NCI-H69 (cell line): ENCODE measurements at regions not wholly inside any gene's neighbourhood (a gene's known extent, or its start where the extent isn't known, plus 50 kb on each side); places are given as distances from the start of the nearest gene placed in this dataset.
"Not testable (repeated sequence)": the region's sequence is repeated elsewhere in the genome, so short reads cannot be mapped to it uniquely, and the experiment has no call there.

Source experiments
- DNase-seq: peaks from one replicate; lab custom pipeline; 2025; lab: John Stamatoyannopoulos, UW

GRCh38 chr5:21340233-21340632 is 1352.2 kb upstream of the CDH18 start:
- DNase-seq = peak; percentile 74

- peak; percentile 36 for DNase-seq
These were observed 1348.5 kb upstream of the CDH18 start for GRCh38 chr5:21336478-21336877.

- DNase-seq = not testable (repeated sequence)
These were observed 1327.4 kb upstream of the CDH18 start for GRCh38 chr5:21315376-21315775.

GRCh38 chr5:21301205-21301604 is 1313.2 kb upstream of the CDH18 start:
- DNase-seq = not testable (repeated sequence)

- DNase-seq = peak; percentile 58
These were observed 1286.4 kb upstream of the CDH18 start for GRCh38 chr5:21274361-21274760.

GRCh38 chr5:21263361-21263760 is 1275.4 kb upstream of the CDH18 start:
- no peak for DNase-seq

GRCh38 chr5:21254161-21254560 is 1266.2 kb upstream of the CDH18 start:
- peak; percentile 82 for DNase-seq

GRCh38 chr5:21244982-21245381 is 1257.0 kb upstream of the CDH18 start:
- no peak for DNase-seq

- DNase-seq = no peak
These were observed 1250.8 kb upstream of the CDH18 start for GRCh38 chr5:21238786-21239185.

GRCh38 chr5:21237461-21237860 is 1249.5 kb upstream of the CDH18 start:
- DNase-seq = peak; percentile 96

GRCh38 chr5:21236971-21237427 is 1249.0 kb upstream of the CDH18 start:
- peak; percentile 94 for DNase-seq

GRCh38 chr5:21236104-21236503 is 1248.1 kb upstream of the CDH18 start:
- DNase-seq = peak; percentile 55

GRCh38 chr5:21225223-21226064 is 1237.4 kb upstream of the CDH18 start:
- peak; percentile 38 for DNase-seq

GRCh38 chr5:21221616-21222015 is 1233.6 kb upstream of the CDH18 start:
- no peak for DNase-seq

GRCh38 chr5:21219966-21220365 is 1232.0 kb upstream of the CDH18 start:
- peak; percentile 17 for DNase-seq

- peak; percentile 76 for DNase-seq
These were observed 1231.3 kb upstream of the CDH18 start for GRCh38 chr5:21219251-21219650.

GRCh38 chr5:21212026-21212425 is 1224.0 kb upstream of the CDH18 start:
- DNase-seq = no peak

- no peak for DNase-seq
These were observed 1221.4 kb upstream of the CDH18 start for GRCh38 chr5:21209409-21209808.

- peak; percentile 33 for DNase-seq
These were observed 1211.1 kb upstream of the CDH18 start for GRCh38 chr5:21199087-21199486.

- peak; percentile 46 for DNase-seq
These were observed 1207.1 kb upstream of the CDH18 start for GRCh38 chr5:21195145-21195544.

GRCh38 chr5:21185536-21185935 is 1197.5 kb upstream of the CDH18 start:
- DNase-seq = no peak

GRCh38 chr5:21184581-21184980 is 1196.6 kb upstream of the CDH18 start:
- DNase-seq = no peak

- peak; percentile 21 for DNase-seq
These were observed 1193.7 kb upstream of the CDH18 start for GRCh38 chr5:21181609-21182125.

- DNase-seq = no peak
These were observed 1185.5 kb upstream of the CDH18 start for GRCh38 chr5:21173526-21173925.
